ENCODE measurements at regions not wholly inside any gene's neighbourhood (a gene's known extent, or its start where the extent isn't known, plus 50 kb on each side); places are given as distances from the start of the nearest gene placed in this dataset.

DNA sequence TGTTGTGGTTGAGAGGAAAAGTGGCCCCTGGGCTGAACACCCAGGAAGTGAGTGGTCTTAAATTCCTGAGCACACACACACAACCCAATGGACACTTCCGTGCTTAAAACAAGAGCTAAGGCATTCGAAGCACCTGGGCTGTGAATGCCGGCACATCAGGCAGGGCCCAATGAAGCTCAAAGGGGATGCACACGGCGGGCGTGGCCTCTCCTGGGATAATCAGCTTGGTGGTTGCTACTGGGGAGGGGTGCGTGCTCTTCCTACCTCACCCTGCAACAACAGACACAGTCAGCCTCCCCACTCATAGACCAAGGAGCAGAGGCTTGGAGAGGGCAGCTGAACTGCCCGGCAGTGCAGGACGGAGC lies 115.0 kb upstream of the TCERG1L start:
- H3K4me1 ChIP-seq (ENCODE audit: control insufficient read depth in 5 of 5, insufficient read depth in 5 of 5, low read length in 5 of 5), result peaks cover 0 to 13% (median 2%) of the 10 kb centered on the region in 5 donors
- WGBS, 2 donors, result 67 to 81% methylated on average over 9 of the region's 9 CpGs
- ATAC-seq (ENCODE audit: insufficient read depth, low FRiP score), result no peak
- H3K9me3 ChIP-seq (ENCODE audit: control insufficient read depth in 4 of 4, insufficient read depth in 3 of 4, low read length in 3 of 4), result peaks cover 0 to 4% (median 0%) of the 10 kb centered on the region in 4 donors
- no peak overlapping the region for H3K9ac ChIP-seq (ENCODE audit: insufficient read depth in 1 of 2, low read length in 2 of 2)
- no peak for DNase-seq
- TF ChIP-seq, protein P1, sequence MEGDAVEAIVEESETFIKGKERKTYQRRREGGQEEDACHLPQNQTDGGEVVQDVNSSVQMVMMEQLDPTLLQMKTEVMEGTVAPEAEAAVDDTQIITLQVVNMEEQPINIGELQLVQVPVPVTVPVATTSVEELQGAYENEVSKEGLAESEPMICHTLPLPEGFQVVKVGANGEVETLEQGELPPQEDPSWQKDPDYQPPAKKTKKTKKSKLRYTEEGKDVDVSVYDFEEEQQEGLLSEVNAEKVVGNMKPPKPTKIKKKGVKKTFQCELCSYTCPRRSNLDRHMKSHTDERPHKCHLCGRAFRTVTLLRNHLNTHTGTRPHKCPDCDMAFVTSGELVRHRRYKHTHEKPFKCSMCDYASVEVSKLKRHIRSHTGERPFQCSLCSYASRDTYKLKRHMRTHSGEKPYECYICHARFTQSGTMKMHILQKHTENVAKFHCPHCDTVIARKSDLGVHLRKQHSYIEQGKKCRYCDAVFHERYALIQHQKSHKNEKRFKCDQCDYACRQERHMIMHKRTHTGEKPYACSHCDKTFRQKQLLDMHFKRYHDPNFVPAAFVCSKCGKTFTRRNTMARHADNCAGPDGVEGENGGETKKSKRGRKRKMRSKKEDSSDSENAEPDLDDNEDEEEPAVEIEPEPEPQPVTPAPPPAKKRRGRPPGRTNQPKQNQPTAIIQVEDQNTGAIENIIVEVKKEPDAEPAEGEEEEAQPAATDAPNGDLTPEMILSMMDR (IDR thresholded peaks at IDR 0.05; ENCODE audit: control extremely low read depth, extremely low read depth), result no peak
- H3K4me3 ChIP-seq, result no peak overlapping the region
- no peaks in the 10 kb centered on the region for H3K36me3 ChIP-seq (ENCODE audit: control insufficient read depth in 4 of 4, insufficient read depth in 4 of 4, low read length in 4 of 4)
- peaks cover 0 to 5% (median 0%) of the 10 kb centered on the region in 3 donors for H3K27me3 ChIP-seq (ENCODE audit: control insufficient read depth in 3 of 3, insufficient read depth in 3 of 3, low read length in 2 of 3)
- H3K27ac ChIP-seq (ENCODE audit: low read depth in 1 of 2, low read length in 1 of 2), result no peak overlapping the region

DNA sequence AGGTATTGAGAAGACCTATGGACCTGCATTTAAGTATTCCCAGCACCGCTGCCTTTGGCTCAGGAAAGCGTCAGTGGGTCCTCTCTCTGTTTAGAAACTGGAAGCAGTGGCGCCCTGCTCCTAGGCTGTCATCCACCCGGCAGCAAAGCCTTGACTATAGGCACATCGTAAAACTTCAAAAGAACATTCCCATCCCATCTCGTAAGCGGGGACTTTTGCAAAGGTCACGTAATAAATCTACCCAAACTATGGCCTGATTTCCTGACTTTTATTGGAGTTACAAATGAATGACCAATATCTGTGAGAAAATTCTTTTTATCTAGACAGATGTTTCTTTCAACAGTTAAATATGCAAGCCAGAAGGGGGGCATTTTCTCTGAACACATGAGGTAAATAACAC lies 115.8 kb upstream of the TCERG1L start:
- Histone ChIP-seq H3K36me3 (ENCODE audit: control insufficient read depth in 4 of 4, insufficient read depth in 4 of 4, low read length in 4 of 4) (no peaks in the 10 kb centered on the region), H3K4me1 (ENCODE audit: control insufficient read depth in 5 of 5, insufficient read depth in 5 of 5, low read length in 5 of 5) (peaks cover 0 to 18% (median 2%) of the 10 kb centered on the region in 5 donors), H3K27me3 (ENCODE audit: control insufficient read depth in 3 of 3, insufficient read depth in 3 of 3, low read length in 2 of 3) (peaks cover 0 to 5% (median 0%) of the 10 kb centered on the region in 3 donors), H3K27ac (ENCODE audit: low read depth in 1 of 2, low read length in 1 of 2) (no peak overlapping the region), H3K4me3 (no peak overlapping the region), H3K9me3 (ENCODE audit: control insufficient read depth in 4 of 4, insufficient read depth in 3 of 4, low read length in 3 of 4) (peaks cover 0 to 4% (median 0%) of the 10 kb centered on the region in 4 donors), H3K9ac (ENCODE audit: insufficient read depth in 1 of 2, low read length in 2 of 2) (no peak overlapping the region)
- TF ChIP-seq, protein P1 (IDR thresholded peaks at IDR 0.05; ENCODE audit: control extremely low read depth, extremely low read depth), result no peak
- 31 to 32% methylated on average over 8 of the region's 8 CpGs for WGBS, 2 donors
- no peak for DNase-seq
- ATAC-seq (ENCODE audit: insufficient read depth, low FRiP score), result no peak

DNA sequence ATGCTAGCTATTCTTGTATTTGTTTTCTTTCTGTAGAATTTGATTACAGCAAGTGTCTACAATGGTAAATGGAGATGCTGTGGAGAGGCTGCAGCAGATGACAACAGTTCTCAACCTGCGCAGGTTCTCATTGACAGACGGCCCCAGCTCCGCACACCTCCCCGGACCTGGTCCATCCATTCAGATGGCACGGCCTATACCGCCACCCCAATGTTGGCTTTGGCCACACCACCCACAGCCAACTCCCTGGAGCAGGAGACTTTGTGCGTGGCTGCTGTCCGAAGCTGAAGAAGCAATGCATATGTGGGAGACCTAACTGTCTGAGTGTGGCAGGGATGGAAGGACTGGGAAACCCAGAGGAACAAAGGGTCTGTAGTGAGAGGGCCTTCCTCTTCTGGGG lies 116.4 kb upstream of the TCERG1L start:
- Histone ChIP-seq H3K36me3 (ENCODE audit: control insufficient read depth in 4 of 4, insufficient read depth in 4 of 4, low read length in 4 of 4) (no peaks in the 10 kb centered on the region), H3K4me3 (no peak overlapping the region), H3K9ac (ENCODE audit: insufficient read depth in 1 of 2, low read length in 2 of 2) (no peak overlapping the region), H3K9me3 (ENCODE audit: control insufficient read depth in 4 of 4, insufficient read depth in 3 of 4, low read length in 3 of 4) (peaks cover 0 to 4% (median 0%) of the 10 kb centered on the region in 4 donors), H3K27ac (ENCODE audit: low read depth in 1 of 2, low read length in 1 of 2) (no peak overlapping the region), H3K27me3 (ENCODE audit: control insufficient read depth in 3 of 3, insufficient read depth in 3 of 3, low read length in 2 of 3) (peaks cover 0 to 5% (median 0%) of the 10 kb centered on the region in 3 donors), H3K4me1 (ENCODE audit: control insufficient read depth in 5 of 5, insufficient read depth in 5 of 5, low read length in 5 of 5) (peaks cover 0 to 18% (median 2%) of the 10 kb centered on the region in 5 donors)
- DNase-seq (no peak), ATAC-seq (ENCODE audit: insufficient read depth, low FRiP score) (no peak)
- 94 to 95% methylated on average over 8 of the region's 8 CpGs for WGBS, 2 donors
- TF ChIP-seq, protein P1 (IDR thresholded peaks at IDR 0.05; ENCODE audit: control extremely low read depth, extremely low read depth), result no peak

DNA sequence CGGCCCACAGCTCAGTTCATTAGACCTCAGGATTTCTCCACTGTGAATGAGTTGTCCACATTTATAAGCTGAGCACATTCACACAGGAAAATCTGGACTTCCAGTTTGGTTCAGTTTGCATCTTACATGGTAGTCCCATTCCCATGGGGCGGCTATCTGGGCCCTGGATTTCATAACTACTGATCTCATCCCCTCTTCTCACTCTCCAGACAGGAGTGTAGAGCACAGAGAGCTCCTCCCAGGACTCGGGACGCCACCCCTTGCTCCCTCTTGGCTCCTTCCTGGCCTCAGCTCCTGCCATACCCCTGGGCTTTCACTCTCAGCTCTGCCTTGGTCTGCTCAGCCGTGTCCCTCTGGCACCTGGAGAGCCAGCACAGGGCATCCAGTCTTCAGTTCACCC lies 117.6 kb upstream of the TCERG1L start:
- Histone ChIP-seq H3K36me3 (ENCODE audit: control insufficient read depth in 4 of 4, insufficient read depth in 4 of 4, low read length in 4 of 4) (no peaks in the 10 kb centered on the region), H3K9ac (ENCODE audit: insufficient read depth in 1 of 2, low read length in 2 of 2) (no peak overlapping the region), H3K4me3 (no peak overlapping the region), H3K27ac (ENCODE audit: low read depth in 1 of 2, low read length in 1 of 2) (no peak overlapping the region), H3K4me1 (ENCODE audit: control insufficient read depth in 5 of 5, insufficient read depth in 5 of 5, low read length in 5 of 5) (peaks cover 0 to 18% (median 2%) of the 10 kb centered on the region in 5 donors), H3K27me3 (ENCODE audit: control insufficient read depth in 3 of 3, insufficient read depth in 3 of 3, low read length in 2 of 3) (peaks cover 0 to 4% (median 0%) of the 10 kb centered on the region in 3 donors), H3K9me3 (ENCODE audit: control insufficient read depth in 4 of 4, insufficient read depth in 3 of 4, low read length in 3 of 4) (peaks cover 0 to 4% (median 0%) of the 10 kb centered on the region in 4 donors)
- no peak for DNase-seq
- ATAC-seq (ENCODE audit: insufficient read depth, low FRiP score), result no peak
- TF ChIP-seq, protein P1 (IDR thresholded peaks at IDR 0.05; ENCODE audit: control extremely low read depth, extremely low read depth), result no peak
- WGBS, 2 donors, result 75 to 80% methylated on average over 5 of the region's 5 CpGs
